T-helper 1 cell (primary cell): ENCODE measurements at regions not wholly inside any gene's neighbourhood (a gene's known extent, or its start where the extent isn't known, plus 50 kb on each side); places are given as distances from the start of the nearest gene placed in this dataset.
"Not testable (repeated sequence)": the region's sequence is repeated elsewhere in the genome, so short reads cannot be mapped to it uniquely, and the experiment has no call there.

Experiments
- DNase-seq, 5 donors: peaks; one replicate each; pipeline ENCODE4 v3.0.0-alpha.2; 2012 to 2020

GRCh38 chr6:127406722-127407121 is 52.5 kb downstream of the KIAA0408 start:
- not testable (repeated sequence) for DNase-seq

GRCh38 chr6:127406122-127406521 is 53.1 kb downstream of the KIAA0408 start:
- no peak for DNase-seq

DNA sequence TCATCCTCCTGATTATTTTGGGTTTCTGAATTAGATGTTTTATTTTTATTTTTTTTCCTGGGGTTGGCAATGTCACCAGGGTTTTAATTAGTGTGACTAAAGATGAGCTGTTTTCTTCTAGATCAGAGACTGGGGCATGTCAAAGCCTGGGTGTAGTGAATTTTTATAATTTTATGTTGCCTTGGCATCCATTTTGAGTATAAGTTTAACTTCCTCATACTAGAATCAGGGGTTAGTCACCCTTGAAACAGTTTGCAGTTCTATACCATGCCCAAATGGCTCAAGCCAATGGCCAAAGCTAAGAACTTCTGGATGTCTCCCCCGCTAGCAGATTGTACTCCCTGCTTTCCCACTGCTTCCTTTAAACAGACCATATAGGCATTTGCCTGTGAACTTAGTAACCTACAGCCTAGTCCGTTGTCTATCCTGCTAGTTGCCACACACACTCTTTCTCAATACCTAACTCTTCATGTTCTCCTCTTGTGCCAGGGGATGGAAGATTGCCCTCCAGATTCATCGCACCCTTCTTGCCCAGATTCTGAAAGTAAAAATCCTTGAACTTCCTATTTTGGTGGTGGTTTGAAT is 54.5 kb downstream of the KIAA0408 start:
- DNase-seq = no peak

- no peak for DNase-seq
These were observed 55.1 kb downstream of the KIAA0408 start for GRCh38 chr6:127404133-127404532.

GRCh38 chr6:127403636-127404035 is 55.6 kb downstream of the KIAA0408 start:
- DNase-seq = peak in 1 of 5 donors; percentile 5

GRCh38 chr6:127402890-127403617 is 56.1 kb downstream of the KIAA0408 start:
- DNase-seq = no peak

GRCh38 chr6:127397729-127398630 is 54.6 kb upstream of the ECHDC1 start:
- peak in 1 of 5 donors; percentile 7 for DNase-seq

GRCh38 chr6:127397171-127397597 is 53.8 kb upstream of the ECHDC1 start:
- not testable (repeated sequence) for DNase-seq
